Activated T-cell treated with anti-CD3 and anti-CD28 coated beads for 24 hours (primary cell): ENCODE measurements at regions not wholly inside any gene's neighbourhood (a gene's known extent, or its start where the extent isn't known, plus 50 kb on each side); places are given as distances from the start of the nearest gene placed in this dataset.
"Not testable (repeated sequence)": the region's sequence is repeated elsewhere in the genome, so short reads cannot be mapped to it uniquely, and the experiment has no call there.

Experiments used
- DNase-seq: peaks from one replicate; pipeline ENCODE4 v3.0.0-alpha.2; 2020; ENCODE audit warnings: low read depth

GRCh38 chr3:197406266-197406665 lies 107.9 kb upstream of the DLG1 start:
- DNase-seq, result no peak

- DNase-seq, result no peak
Observed at GRCh38 chr3:197404754-197405153, 106.3 kb upstream of the DLG1 start.

GRCh38 chr3:197404030-197404429 lies 105.6 kb upstream of the DLG1 start:
- no peak for DNase-seq

- not testable (repeated sequence) for DNase-seq
Observed at GRCh38 chr3:197402401-197402800, 104.0 kb upstream of the DLG1 start.

- no peak for DNase-seq
Observed at GRCh38 chr3:197399486-197399885, 101.1 kb upstream of the DLG1 start.

GRCh38 chr3:197398286-197398878 lies 100.0 kb upstream of the DLG1 start:
- no peak for DNase-seq

- no peak for DNase-seq
Observed at GRCh38 chr3:197397838-197398237, 99.4 kb upstream of the DLG1 start.

- DNase-seq, result peak; percentile 36
Observed at GRCh38 chr3:197394464-197395321, 96.3 kb upstream of the DLG1 start.

- not testable (repeated sequence) for DNase-seq
Observed at GRCh38 chr3:197394126-197394463, 95.7 kb upstream of the DLG1 start.

- DNase-seq, result no peak
Observed at GRCh38 chr3:197393711-197394110, 95.3 kb upstream of the DLG1 start.

- DNase-seq, result no peak
Observed at GRCh38 chr3:197392961-197393360, 94.5 kb upstream of the DLG1 start.

- DNase-seq, result no peak
Observed at GRCh38 chr3:197381371-197381770, 83.0 kb upstream of the DLG1 start.

GRCh38 chr3:197380786-197381185 lies 82.4 kb upstream of the DLG1 start:
- DNase-seq, result no peak

- no peak for DNase-seq
Observed at GRCh38 chr3:197378985-197379718, 80.7 kb upstream of the DLG1 start.

GRCh38 chr3:197376735-197377555 lies 78.5 kb upstream of the DLG1 start:
- DNase-seq, result no peak

- no peak for DNase-seq
Observed at GRCh38 chr3:197376020-197376419, 77.6 kb upstream of the DLG1 start.

- DNase-seq, result no peak
Observed at GRCh38 chr3:197375001-197375441, 76.6 kb upstream of the DLG1 start.

GRCh38 chr3:197373096-197373495 lies 74.7 kb upstream of the DLG1 start:
- DNase-seq, result no peak

- no peak for DNase-seq
Observed at GRCh38 chr3:197372047-197372661, 73.7 kb upstream of the DLG1 start.

- DNase-seq, result no peak
Observed at GRCh38 chr3:197371591-197372046, 73.2 kb upstream of the DLG1 start.

- DNase-seq, result no peak
Observed at GRCh38 chr3:197369545-197369944, 71.1 kb upstream of the DLG1 start.

- no peak for DNase-seq
Observed at GRCh38 chr3:197368821-197369220, 70.4 kb upstream of the DLG1 start.
